Ishikawa (cell line): ENCODE measurements at regions not wholly inside any gene's neighbourhood (a gene's known extent, or its start where the extent isn't known, plus 50 kb on each side); places are given as distances from the start of the nearest gene placed in this dataset.

Source experiments
- CEBPB ChIP-seq: IDR thresholded peaks from 2 replicates; pipeline ENCODE4 v1.6.1; 2012
- CREB1 ChIP-seq: IDR thresholded peaks from 2 replicates; pipeline ENCODE4 v1.6.1; 2012; ENCODE audit warnings: low read depth
- EP300 ChIP-seq: IDR thresholded peaks from 2 replicates; pipeline ENCODE4 v1.6.1; 2012; ENCODE audit warnings: borderline replicate concordance
- TEAD4 ChIP-seq: IDR thresholded peaks from 2 replicates; pipeline ENCODE4 v1.6.1; 2012
- TF ChIP-seq, protein P1 (sequence below): IDR thresholded peaks from 2 replicates; pipeline ENCODE4 v1.6.1; 2012; ENCODE audit warnings: low read depth, mild to moderate bottlenecking
- TF ChIP-seq, protein P2 (sequence below): IDR thresholded peaks from 2 replicates; pipeline ENCODE4 v1.6.1; 2012

- TF ChIP-seq, protein P1, sequence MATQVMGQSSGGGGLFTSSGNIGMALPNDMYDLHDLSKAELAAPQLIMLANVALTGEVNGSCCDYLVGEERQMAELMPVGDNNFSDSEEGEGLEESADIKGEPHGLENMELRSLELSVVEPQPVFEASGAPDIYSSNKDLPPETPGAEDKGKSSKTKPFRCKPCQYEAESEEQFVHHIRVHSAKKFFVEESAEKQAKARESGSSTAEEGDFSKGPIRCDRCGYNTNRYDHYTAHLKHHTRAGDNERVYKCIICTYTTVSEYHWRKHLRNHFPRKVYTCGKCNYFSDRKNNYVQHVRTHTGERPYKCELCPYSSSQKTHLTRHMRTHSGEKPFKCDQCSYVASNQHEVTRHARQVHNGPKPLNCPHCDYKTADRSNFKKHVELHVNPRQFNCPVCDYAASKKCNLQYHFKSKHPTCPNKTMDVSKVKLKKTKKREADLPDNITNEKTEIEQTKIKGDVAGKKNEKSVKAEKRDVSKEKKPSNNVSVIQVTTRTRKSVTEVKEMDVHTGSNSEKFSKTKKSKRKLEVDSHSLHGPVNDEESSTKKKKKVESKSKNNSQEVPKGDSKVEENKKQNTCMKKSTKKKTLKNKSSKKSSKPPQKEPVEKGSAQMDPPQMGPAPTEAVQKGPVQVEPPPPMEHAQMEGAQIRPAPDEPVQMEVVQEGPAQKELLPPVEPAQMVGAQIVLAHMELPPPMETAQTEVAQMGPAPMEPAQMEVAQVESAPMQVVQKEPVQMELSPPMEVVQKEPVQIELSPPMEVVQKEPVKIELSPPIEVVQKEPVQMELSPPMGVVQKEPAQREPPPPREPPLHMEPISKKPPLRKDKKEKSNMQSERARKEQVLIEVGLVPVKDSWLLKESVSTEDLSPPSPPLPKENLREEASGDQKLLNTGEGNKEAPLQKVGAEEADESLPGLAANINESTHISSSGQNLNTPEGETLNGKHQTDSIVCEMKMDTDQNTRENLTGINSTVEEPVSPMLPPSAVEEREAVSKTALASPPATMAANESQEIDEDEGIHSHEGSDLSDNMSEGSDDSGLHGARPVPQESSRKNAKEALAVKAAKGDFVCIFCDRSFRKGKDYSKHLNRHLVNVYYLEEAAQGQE: no peak
- TF ChIP-seq EP300 (no peak), TEAD4 (no peak), CEBPB (no peak), CREB1 (no peak)
- TF ChIP-seq, protein P2, sequence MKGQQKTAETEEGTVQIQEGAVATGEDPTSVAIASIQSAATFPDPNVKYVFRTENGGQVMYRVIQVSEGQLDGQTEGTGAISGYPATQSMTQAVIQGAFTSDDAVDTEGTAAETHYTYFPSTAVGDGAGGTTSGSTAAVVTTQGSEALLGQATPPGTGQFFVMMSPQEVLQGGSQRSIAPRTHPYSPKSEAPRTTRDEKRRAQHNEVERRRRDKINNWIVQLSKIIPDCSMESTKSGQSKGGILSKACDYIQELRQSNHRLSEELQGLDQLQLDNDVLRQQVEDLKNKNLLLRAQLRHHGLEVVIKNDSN: no peak
These were observed 367.0 kb downstream of the LPIN1 start for GRCh38 chr2:12113412-12113811.
